ENCODE measurements at regions not wholly inside any gene's neighbourhood (a gene's known extent, or its start where the extent isn't known, plus 50 kb on each side); places are given as distances from the start of the nearest gene placed in this dataset.

GRCh38 chr9:12891588-12891987 is 116.8 kb downstream of the LURAP1L start:
- no peak for DNase-seq (ENCODE audit: low read depth, low spot score)
- CTCF ChIA-PET = interaction anchor here (0.6 kb wide), 1 partner anchor 1175 kb away, joined by 5 read pairs; no protein-coding TSS in a partner anchor
- TF ChIP-seq CTCF (IDR thresholded peaks at IDR 0.05; ENCODE audit: low read depth, low read length) = no peak
- Histone ChIP-seq H3K27ac (ENCODE audit: low read depth, low read length) (no peak overlapping the region), H3K4me3 (ENCODE audit: low read depth, low read length) (no peak overlapping the region), H3K27me3 (ENCODE audit: control insufficient read depth, insufficient read depth, low read length) (no peaks in the 10 kb centered on the region), H3K9me3 (ENCODE audit: control insufficient read depth, insufficient read depth, low read length) (no peaks in the 10 kb centered on the region)
- POLR2A ChIA-PET = no interaction called here

- CTCF ChIA-PET = no interaction called here
- no peak for TF ChIP-seq CTCF (IDR thresholded peaks at IDR 0.05; ENCODE audit: low read depth, low read length)
- Histone ChIP-seq H3K4me3 (ENCODE audit: low read depth, low read length) (no peak overlapping the region), H3K27me3 (ENCODE audit: control insufficient read depth, insufficient read depth, low read length) (no peaks in the 10 kb centered on the region), H3K27ac (ENCODE audit: low read depth, low read length) (no peak overlapping the region), H3K9me3 (ENCODE audit: control insufficient read depth, insufficient read depth, low read length) (no peaks in the 10 kb centered on the region)
- POLR2A ChIA-PET = no interaction called here
- DNase-seq (ENCODE audit: low read depth, low spot score) = no peak
Measured at GRCh38 chr9:12903316-12903715, 128.5 kb downstream of the LURAP1L start.

- no peak for TF ChIP-seq CTCF (IDR thresholded peaks at IDR 0.05; ENCODE audit: low read depth, low read length)
- H3K27me3 ChIP-seq (ENCODE audit: control insufficient read depth, insufficient read depth, low read length) = no peaks in the 10 kb centered on the region
- no peaks in the 10 kb centered on the region for H3K9me3 ChIP-seq (ENCODE audit: control insufficient read depth, insufficient read depth, low read length)
- no peak overlapping the region for H3K27ac ChIP-seq (ENCODE audit: low read depth, low read length)
- no peak overlapping the region for H3K4me3 ChIP-seq (ENCODE audit: low read depth, low read length)
- DNase-seq (ENCODE audit: low read depth, low spot score) = no peak
- ChIA-PET CTCF (no interaction called here), POLR2A (no interaction called here)
Measured at GRCh38 chr9:12904261-12905000, 129.6 kb downstream of the LURAP1L start.

- Histone ChIP-seq H3K27ac (ENCODE audit: low read depth, low read length) (no peak overlapping the region), H3K27me3 (ENCODE audit: control insufficient read depth, insufficient read depth, low read length) (no peaks in the 10 kb centered on the region), H3K9me3 (ENCODE audit: control insufficient read depth, insufficient read depth, low read length) (no peaks in the 10 kb centered on the region), H3K4me3 (ENCODE audit: low read depth, low read length) (no peak overlapping the region)
- DNase-seq (ENCODE audit: low read depth, low spot score) = no peak
- POLR2A ChIA-PET = no interaction called here
- CTCF ChIA-PET = no interaction called here
- TF ChIP-seq CTCF (IDR thresholded peaks at IDR 0.05; ENCODE audit: low read depth, low read length) = no peak
Measured at GRCh38 chr9:12906646-12907045, 131.8 kb downstream of the LURAP1L start.

GRCh38 chr9:12908895-12909294 is 134.1 kb downstream of the LURAP1L start:
- ChIA-PET POLR2A (interaction anchor here (0.7 kb wide), 1 partner anchor 102 kb away, joined by 5 read pairs; no protein-coding TSS in a partner anchor), CTCF (no interaction called here)
- DNase-seq (ENCODE audit: low read depth, low spot score) = no peak
- Histone ChIP-seq H3K27ac (ENCODE audit: low read depth, low read length) (no peak overlapping the region), H3K27me3 (ENCODE audit: control insufficient read depth, insufficient read depth, low read length) (no peaks in the 10 kb centered on the region), H3K4me3 (ENCODE audit: low read depth, low read length) (no peak overlapping the region), H3K9me3 (ENCODE audit: control insufficient read depth, insufficient read depth, low read length) (no peaks in the 10 kb centered on the region)
- no peak for TF ChIP-seq CTCF (IDR thresholded peaks at IDR 0.05; ENCODE audit: low read depth, low read length)

All from AG04450 (cell line).